ENCODE measurements at regions not wholly inside any gene's neighbourhood (a gene's known extent, or its start where the extent isn't known, plus 50 kb on each side); places are given as distances from the start of the nearest gene placed in this dataset.

DNA sequence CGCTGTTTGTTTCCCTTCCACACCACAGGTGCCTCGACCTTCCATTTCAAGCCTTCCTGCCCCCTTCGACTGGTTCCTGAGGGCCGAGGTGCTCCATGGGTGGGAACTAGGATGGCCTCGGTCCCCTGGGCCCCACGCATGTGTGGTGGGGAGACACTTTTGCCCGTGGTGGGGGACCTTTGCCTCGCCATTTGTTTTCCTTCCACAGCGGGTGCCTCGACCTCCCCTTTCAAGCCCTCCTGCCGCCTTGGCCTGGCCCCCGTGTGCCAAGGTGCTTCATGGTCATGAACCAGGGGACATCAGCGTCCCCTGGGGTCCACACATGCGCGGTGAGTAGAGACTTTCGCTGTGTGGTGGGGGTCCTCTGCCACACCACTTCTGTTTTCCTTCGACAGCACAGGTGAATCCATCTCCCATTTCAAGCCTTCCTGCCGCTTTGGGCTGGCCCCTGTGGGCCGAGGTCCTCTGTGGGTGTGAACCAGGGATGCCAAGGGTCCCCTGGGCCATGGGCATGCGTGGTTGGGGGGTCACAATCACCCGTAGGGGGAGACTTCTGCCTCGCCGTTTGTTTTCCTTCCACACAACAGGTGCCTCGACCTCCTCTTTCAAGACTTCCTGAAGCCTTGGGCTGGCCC lies 364.4 kb downstream of the ALG10 start:
- Mint-ChIP-seq H3K27me3 (ENCODE audit: insufficient read depth) (no peaks in the 10 kb centered on the region), H3K4me1 (ENCODE audit: low read depth) (no peaks in the 10 kb centered on the region), H3K9me3 (peaks cover 43% of the 10 kb centered on the region), H3K36me3 (ENCODE audit: low read depth) (no peaks in the 10 kb centered on the region), H3K27ac (no peak overlapping the region), H3K4me3 (no peak overlapping the region)
- DNase-seq (ENCODE audit: low spot score), result no peak
- intact Hi-C loops (cut with micrococcal nuclease), result no loop called here

GRCh38 chr12:34387711-34388635 lies 365.7 kb downstream of the ALG10 start:
- no peak overlapping the region for H3K4me3 Mint-ChIP-seq
- no peak overlapping the region for H3K27ac Mint-ChIP-seq
- no peak for DNase-seq (ENCODE audit: low spot score)
- H3K27me3 Mint-ChIP-seq (ENCODE audit: insufficient read depth), result no peaks in the 10 kb centered on the region
- intact Hi-C loops (cut with micrococcal nuclease), result no loop called here
- H3K9me3 Mint-ChIP-seq, result peaks cover 43% of the 10 kb centered on the region
- H3K4me1 Mint-ChIP-seq (ENCODE audit: low read depth), result no peaks in the 10 kb centered on the region
- no peaks in the 10 kb centered on the region for H3K36me3 Mint-ChIP-seq (ENCODE audit: low read depth)

GRCh38 chr12:34388636-34389377 lies 366.5 kb downstream of the ALG10 start:
- H3K4me3 Mint-ChIP-seq, result no peak overlapping the region
- H3K27me3 Mint-ChIP-seq (ENCODE audit: insufficient read depth), result no peaks in the 10 kb centered on the region
- H3K4me1 Mint-ChIP-seq (ENCODE audit: low read depth), result no peaks in the 10 kb centered on the region
- intact Hi-C loops (cut with micrococcal nuclease), result no loop called here
- no peak for DNase-seq (ENCODE audit: low spot score)
- H3K27ac Mint-ChIP-seq, result no peak overlapping the region
- H3K9me3 Mint-ChIP-seq, result peaks cover 45% of the 10 kb centered on the region
- H3K36me3 Mint-ChIP-seq (ENCODE audit: low read depth), result no peaks in the 10 kb centered on the region

DNA sequence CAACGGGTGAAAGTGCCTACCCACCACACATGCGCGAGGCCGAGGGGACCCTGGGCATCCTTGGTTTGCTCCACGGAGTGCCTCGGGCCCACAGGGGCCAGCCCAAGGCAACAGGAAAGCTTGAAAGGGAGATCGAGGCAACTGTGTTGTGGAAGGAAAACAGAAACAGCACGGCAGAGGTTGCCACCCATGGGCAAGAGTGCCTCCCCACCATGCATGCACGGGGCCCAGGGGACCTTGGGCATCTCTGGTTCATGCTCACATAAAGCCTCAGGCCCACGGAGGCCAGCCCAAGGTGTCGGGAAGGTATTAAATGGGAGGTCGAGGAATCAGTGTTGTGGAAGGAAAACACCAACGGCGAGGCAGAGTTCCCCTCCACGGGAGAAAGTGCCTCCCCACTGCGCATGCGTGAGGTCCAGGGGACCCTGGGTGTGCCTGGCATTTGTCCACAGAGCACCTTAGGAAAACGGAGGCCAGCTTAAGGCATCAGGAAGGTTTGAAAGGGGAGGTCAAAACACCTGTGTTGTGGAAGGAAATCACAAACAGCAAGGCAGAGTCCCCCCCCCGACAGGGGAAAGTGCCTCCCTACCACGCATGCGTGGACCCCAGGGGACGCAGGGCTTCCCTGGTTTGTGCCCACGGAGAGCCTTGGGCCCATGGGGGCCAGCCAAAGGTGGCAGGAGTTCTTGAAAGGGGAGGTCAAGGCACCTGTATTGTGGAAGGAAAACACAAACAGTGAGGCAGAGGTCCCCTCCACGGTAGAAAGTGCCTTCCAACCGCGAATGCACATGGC lies 367.3 kb downstream of the ALG10 start:
- intact Hi-C loops (cut with micrococcal nuclease), result no loop called here
- no peak overlapping the region for H3K27ac Mint-ChIP-seq
- H3K27me3 Mint-ChIP-seq (ENCODE audit: insufficient read depth), result no peaks in the 10 kb centered on the region

GRCh38 chr12:34390171-34390841 lies 368.0 kb downstream of the ALG10 start:
- DNase-seq (ENCODE audit: low spot score), result no peak
- Mint-ChIP-seq H3K9me3 (peaks cover 44% of the 10 kb centered on the region), H3K4me1 (ENCODE audit: low read depth) (no peaks in the 10 kb centered on the region), H3K27me3 (ENCODE audit: insufficient read depth) (no peaks in the 10 kb centered on the region), H3K36me3 (ENCODE audit: low read depth) (no peaks in the 10 kb centered on the region), H3K4me3 (no peak overlapping the region), H3K27ac (no peak overlapping the region)
- intact Hi-C loops (cut with micrococcal nuclease), result no loop called here

More for the DNA sequence above, 367.3 kb downstream of the ALG10 start:
- Mint-ChIP-seq H3K4me3 (no peak overlapping the region), H3K36me3 (ENCODE audit: low read depth) (no peaks in the 10 kb centered on the region), H3K9me3 (peaks cover 45% of the 10 kb centered on the region), H3K4me1 (ENCODE audit: low read depth) (no peaks in the 10 kb centered on the region)
- DNase-seq (ENCODE audit: low spot score), result no peak

DNA sequence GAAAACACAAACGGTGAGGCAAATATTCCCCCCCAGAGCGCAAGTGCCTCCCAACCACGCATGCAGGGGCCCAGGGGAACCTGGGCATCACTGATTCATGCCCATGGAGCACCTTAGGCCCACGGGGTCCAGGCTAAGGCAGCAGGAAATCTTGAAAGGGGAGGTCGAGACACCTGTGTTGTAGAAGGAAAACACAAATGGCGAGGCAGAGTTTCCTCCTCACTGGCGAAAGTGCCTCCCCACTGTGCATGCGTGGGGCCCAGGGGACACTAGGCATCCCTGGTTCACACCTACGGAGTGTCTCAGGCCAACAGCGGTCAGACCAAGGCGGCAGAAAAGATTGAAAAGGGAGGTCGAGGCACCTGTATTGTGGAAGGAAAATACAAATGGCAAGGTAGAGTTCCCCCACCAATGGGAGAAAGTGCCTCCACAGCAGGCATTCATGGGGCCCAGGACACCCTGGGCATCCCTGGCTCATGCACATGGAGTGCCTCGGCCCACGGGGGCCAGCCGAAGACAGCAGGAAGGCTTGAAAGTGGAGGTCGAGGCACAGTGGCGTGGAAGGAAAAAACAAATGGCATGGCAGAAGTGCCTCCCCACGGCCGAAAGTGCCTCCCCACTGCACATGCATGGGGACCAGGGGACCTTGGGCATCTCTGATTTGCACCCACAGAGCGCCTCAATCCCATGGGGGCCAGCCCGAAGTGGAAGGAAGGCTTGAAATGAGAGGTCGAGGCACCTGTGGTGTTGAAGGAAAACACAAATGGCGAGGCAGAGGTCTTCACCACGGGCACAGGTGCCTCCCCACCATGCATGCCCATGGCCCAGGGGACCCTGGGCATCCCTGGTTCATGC lies 368.8 kb downstream of the ALG10 start:
- H3K9me3 Mint-ChIP-seq, result peaks cover 38% of the 10 kb centered on the region
- H3K4me3 Mint-ChIP-seq, result no peak overlapping the region
- no peaks in the 10 kb centered on the region for H3K27me3 Mint-ChIP-seq (ENCODE audit: insufficient read depth)
- no peak for DNase-seq (ENCODE audit: low spot score)
- no peak overlapping the region for H3K27ac Mint-ChIP-seq
- intact Hi-C loops (cut with micrococcal nuclease), result no loop called here
- H3K4me1 Mint-ChIP-seq (ENCODE audit: low read depth), result no peaks in the 10 kb centered on the region
- no peaks in the 10 kb centered on the region for H3K36me3 Mint-ChIP-seq (ENCODE audit: low read depth)

DNA sequence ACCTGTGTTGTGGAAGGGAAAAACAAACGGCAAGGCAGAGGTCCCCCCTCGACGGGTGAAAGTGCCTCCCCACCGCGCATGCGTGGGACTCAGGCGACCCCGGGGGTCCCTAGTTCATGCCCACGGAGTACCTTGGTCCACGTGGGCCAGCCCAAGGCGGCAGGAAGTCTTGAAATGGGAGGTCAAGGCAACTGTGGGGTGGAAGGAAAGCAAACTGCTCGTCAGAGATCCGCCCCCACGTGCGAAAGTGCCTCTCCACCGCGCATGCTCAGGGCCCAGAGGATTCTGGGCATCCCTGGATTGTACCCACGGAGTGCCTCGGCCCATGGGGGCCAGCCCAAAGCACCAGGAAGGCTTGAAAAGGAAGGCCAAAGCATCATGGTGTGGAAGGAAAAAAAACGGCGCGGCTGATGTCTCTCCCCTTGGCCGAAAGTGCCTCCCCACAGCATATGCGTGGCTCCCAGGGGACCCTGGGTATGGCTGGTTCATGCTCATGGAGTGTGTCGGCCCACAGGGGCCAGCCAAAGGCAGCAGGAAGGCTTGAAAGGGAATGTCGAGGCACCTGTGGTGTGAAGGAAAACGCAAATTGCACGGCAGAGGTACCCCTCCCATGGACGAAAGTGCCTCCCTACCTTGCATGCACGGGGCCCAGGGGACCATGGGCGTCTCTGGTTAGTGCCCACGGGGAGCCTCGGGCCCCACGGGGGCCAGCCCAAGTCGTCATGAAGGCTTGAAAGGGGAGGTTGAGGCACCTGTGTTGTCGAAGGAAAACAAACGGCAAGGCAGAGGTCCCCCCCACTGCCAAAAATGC lies 369.7 kb downstream of the ALG10 start:
- no peak for DNase-seq (ENCODE audit: low spot score)
- peaks cover 33% of the 10 kb centered on the region for H3K9me3 Mint-ChIP-seq
- no peak overlapping the region for H3K4me3 Mint-ChIP-seq
- H3K27ac Mint-ChIP-seq, result no peak overlapping the region
- no peaks in the 10 kb centered on the region for H3K36me3 Mint-ChIP-seq (ENCODE audit: low read depth)
- H3K27me3 Mint-ChIP-seq (ENCODE audit: insufficient read depth), result no peaks in the 10 kb centered on the region
- intact Hi-C loops (cut with micrococcal nuclease), result no loop called here
- no peaks in the 10 kb centered on the region for H3K4me1 Mint-ChIP-seq (ENCODE audit: low read depth)

- DNase-seq (ENCODE audit: low spot score), result no peak
- Mint-ChIP-seq H3K27ac (no peak overlapping the region), H3K36me3 (ENCODE audit: low read depth) (no peaks in the 10 kb centered on the region), H3K4me3 (no peak overlapping the region), H3K4me1 (ENCODE audit: low read depth) (no peaks in the 10 kb centered on the region), H3K9me3 (peaks cover 33% of the 10 kb centered on the region), H3K27me3 (ENCODE audit: insufficient read depth) (no peaks in the 10 kb centered on the region)
- intact Hi-C loops (cut with micrococcal nuclease), result no loop called here
These were observed 370.4 kb downstream of the ALG10 start for GRCh38 chr12:34392741-34393085.

- intact Hi-C loops (cut with micrococcal nuclease), result no loop called here
- no peak for DNase-seq (ENCODE audit: low spot score)
- no peaks in the 10 kb centered on the region for H3K4me1 Mint-ChIP-seq (ENCODE audit: low read depth)
- no peak overlapping the region for H3K4me3 Mint-ChIP-seq
- H3K9me3 Mint-ChIP-seq, result peaks cover 28% of the 10 kb centered on the region
- H3K36me3 Mint-ChIP-seq (ENCODE audit: low read depth), result no peaks in the 10 kb centered on the region
- H3K27me3 Mint-ChIP-seq (ENCODE audit: insufficient read depth), result no peaks in the 10 kb centered on the region
- H3K27ac Mint-ChIP-seq, result no peak overlapping the region
These were observed 371.0 kb downstream of the ALG10 start for GRCh38 chr12:34393086-34393820.

DNA sequence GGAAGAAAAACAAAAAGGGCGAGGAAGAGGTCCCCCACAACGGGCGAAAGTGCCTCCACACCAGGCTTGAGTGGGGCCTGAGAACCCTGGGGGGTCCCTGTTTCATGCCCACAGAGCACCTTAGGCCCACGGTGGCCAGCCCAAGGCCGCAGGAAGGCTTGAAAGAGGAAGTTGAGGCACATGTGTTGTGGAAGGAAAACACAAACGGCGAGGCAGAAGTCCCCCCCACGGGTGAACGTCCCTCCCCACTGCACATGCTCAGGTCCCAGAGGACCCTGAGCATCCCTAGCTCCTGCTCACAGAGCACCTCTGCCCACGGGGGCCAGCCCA lies 371.5 kb downstream of the ALG10 start:
- intact Hi-C loops (cut with micrococcal nuclease), result no loop called here
- H3K27me3 Mint-ChIP-seq (ENCODE audit: insufficient read depth), result no peaks in the 10 kb centered on the region
- no peak overlapping the region for H3K4me3 Mint-ChIP-seq
- peaks cover 27% of the 10 kb centered on the region for H3K9me3 Mint-ChIP-seq
- no peak for DNase-seq (ENCODE audit: low spot score)
- no peak overlapping the region for H3K27ac Mint-ChIP-seq
- no peaks in the 10 kb centered on the region for H3K36me3 Mint-ChIP-seq (ENCODE audit: low read depth)
- no peaks in the 10 kb centered on the region for H3K4me1 Mint-ChIP-seq (ENCODE audit: low read depth)
